Glutamatergic neuron (in vitro differentiated cells): ENCODE measurements at regions not wholly inside any gene's neighbourhood (a gene's known extent, or its start where the extent isn't known, plus 50 kb on each side); places are given as distances from the start of the nearest gene placed in this dataset.

ENCODE experiments used
- DNase-seq: peaks from one replicate; pipeline ENCODE4 v3.0.0; 2022
- H3K27ac Mint-ChIP-seq: one replicate; pipeline ENCODE4 v1.8.0; 2020; ENCODE audit warnings: mild to moderate bottlenecking, mixed read lengths, inconsistent platforms; ENCODE audit not compliant: unreplicated experiment
- H3K27me3 Mint-ChIP-seq: one replicate; pipeline ENCODE4 v1.8.0; 2020; ENCODE audit warnings: mild to moderate bottlenecking, moderate library complexity, mixed read lengths, inconsistent platforms; ENCODE audit not compliant: unreplicated experiment
- H3K36me3 Mint-ChIP-seq: one replicate; pipeline ENCODE4 v1.8.0; 2020; ENCODE audit warnings: mild to moderate bottlenecking, mixed read lengths, inconsistent platforms; ENCODE audit not compliant: unreplicated experiment
- H3K4me1 Mint-ChIP-seq: one replicate; pipeline ENCODE4 v1.8.0; 2020; ENCODE audit warnings: mild to moderate bottlenecking, low read depth, mixed read lengths, inconsistent platforms; ENCODE audit not compliant: unreplicated experiment
- H3K4me3 Mint-ChIP-seq: one replicate; pipeline ENCODE4 v1.8.0; 2020; ENCODE audit warnings: mild to moderate bottlenecking, mixed read lengths, inconsistent platforms; ENCODE audit not compliant: unreplicated experiment
- H3K9me3 Mint-ChIP-seq: one replicate; pipeline ENCODE4 v1.8.0; 2020; ENCODE audit warnings: mild to moderate bottlenecking, moderate library complexity, mixed read lengths, inconsistent platforms; ENCODE audit not compliant: unreplicated experiment
- TF ChIP-seq, protein P1 (sequence below): fragments of 200-600 bp; sonication (generic); IDR thresholded peaks from one replicate; pipeline ENCODE4 v1.5.0; 2021; ENCODE audit not compliant: partially characterized antibody, unreplicated experiment

DNA sequence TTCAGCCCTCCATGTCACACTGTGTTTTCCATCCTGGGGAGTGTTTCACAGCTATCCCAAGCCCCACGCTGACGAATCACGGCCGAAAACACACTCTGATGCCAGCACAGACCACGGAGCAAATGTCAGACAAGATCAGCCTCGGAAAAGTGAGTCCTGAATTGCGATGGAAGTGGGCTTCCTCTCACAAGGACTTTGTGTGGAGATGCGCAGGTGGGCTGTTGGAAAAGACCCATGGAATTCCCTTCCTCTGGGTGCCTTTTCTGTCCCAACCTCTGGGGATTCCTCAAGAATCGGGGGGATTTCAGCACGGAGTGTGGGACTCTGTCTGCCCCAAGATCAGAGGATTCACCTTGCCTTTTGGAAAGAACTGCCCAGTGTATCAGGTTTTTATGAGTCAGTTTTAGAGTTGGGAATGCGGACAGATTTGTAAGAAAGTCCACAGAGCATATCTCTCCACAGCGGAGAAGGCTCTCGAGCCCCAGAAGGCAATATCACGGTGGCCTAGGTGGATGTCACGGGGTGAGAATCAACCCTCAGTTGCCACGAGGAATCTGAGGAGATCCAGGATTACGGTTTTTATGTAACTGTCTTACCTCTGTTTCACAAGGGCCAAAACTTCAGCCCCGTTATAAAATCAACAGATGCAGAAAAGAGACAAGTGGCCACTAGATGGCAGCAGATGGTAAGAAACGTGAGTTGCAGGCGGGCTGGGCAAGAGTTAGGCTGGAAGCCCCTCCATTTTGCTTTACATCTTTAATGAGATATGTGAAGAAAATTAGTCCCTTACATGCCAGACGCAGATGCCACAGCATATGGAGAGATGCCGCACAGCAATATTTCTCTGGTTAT, 201.9 kb downstream of the DAD1 start:
- Mint-ChIP-seq H3K9me3 (no peaks in the 10 kb centered on the region), H3K4me3 (no peak overlapping the region), H3K27me3 (no peaks in the 10 kb centered on the region), H3K36me3 (no peaks in the 10 kb centered on the region), H3K4me1 (peaks cover 3% of the 10 kb centered on the region), H3K27ac (peak overlapping the region; percentile 41)
- TF ChIP-seq, protein P1, sequence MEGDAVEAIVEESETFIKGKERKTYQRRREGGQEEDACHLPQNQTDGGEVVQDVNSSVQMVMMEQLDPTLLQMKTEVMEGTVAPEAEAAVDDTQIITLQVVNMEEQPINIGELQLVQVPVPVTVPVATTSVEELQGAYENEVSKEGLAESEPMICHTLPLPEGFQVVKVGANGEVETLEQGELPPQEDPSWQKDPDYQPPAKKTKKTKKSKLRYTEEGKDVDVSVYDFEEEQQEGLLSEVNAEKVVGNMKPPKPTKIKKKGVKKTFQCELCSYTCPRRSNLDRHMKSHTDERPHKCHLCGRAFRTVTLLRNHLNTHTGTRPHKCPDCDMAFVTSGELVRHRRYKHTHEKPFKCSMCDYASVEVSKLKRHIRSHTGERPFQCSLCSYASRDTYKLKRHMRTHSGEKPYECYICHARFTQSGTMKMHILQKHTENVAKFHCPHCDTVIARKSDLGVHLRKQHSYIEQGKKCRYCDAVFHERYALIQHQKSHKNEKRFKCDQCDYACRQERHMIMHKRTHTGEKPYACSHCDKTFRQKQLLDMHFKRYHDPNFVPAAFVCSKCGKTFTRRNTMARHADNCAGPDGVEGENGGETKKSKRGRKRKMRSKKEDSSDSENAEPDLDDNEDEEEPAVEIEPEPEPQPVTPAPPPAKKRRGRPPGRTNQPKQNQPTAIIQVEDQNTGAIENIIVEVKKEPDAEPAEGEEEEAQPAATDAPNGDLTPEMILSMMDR = peak; percentile 91
- DNase-seq = peak; percentile 65

DNA sequence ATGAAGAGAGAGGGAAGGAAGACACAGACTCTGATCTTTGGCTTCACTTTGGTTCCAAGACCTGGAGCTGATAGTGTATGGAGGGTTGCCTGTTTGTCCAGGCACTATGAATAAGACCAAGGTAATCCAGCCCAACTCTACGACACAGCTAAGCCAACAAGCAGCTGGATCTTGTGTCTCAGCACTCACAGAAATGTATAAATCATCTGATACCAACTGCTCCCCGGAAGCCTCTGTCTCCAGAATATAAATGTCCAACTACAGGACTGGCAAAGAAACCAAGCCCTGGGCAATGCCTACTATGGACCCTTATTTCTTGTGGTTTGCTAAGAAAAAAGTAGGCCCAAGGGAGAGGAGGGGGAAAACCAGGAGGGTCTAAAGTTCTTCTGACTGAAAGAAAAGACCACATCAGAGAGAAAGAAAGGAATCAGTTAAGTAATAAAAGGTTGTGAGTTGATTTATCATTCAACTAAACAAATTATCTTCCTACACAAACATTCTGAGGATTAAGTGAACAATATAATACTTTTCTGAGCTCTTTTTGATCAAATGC, 204.0 kb downstream of the DAD1 start:
- H3K27me3 Mint-ChIP-seq = no peaks in the 10 kb centered on the region
- peaks cover 9% of the 10 kb centered on the region for H3K4me1 Mint-ChIP-seq
- H3K9me3 Mint-ChIP-seq = no peaks in the 10 kb centered on the region
- no peak overlapping the region for H3K4me3 Mint-ChIP-seq
- TF ChIP-seq, protein P1 = no peak
- H3K36me3 Mint-ChIP-seq = no peaks in the 10 kb centered on the region
- no peak overlapping the region for H3K27ac Mint-ChIP-seq
- no peak for DNase-seq

DNA sequence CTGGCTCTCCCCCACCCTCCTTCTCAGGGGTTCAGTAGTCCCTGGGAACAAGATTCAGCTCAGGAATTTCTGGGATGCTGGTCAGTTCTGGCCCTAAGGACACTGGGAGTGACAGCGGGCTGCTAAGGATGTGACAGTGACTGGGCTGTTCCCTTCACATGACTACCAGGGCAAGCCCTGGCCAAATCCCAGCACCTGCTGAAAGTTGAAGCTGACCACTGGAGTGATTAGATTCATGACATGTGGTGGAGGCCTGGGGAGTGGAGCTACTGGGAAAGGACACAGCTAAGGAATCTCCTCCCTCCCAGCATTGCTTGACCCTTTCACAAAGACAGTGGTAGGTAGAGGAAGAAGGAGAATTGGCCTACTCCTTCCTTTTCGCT, 204.9 kb downstream of the DAD1 start:
- Mint-ChIP-seq H3K4me3 (no peak overlapping the region), H3K9me3 (no peaks in the 10 kb centered on the region), H3K36me3 (no peaks in the 10 kb centered on the region), H3K27me3 (no peaks in the 10 kb centered on the region), H3K27ac (no peak overlapping the region), H3K4me1 (peaks cover 12% of the 10 kb centered on the region)
- DNase-seq = no peak
- TF ChIP-seq, protein P1 = no peak

DNA sequence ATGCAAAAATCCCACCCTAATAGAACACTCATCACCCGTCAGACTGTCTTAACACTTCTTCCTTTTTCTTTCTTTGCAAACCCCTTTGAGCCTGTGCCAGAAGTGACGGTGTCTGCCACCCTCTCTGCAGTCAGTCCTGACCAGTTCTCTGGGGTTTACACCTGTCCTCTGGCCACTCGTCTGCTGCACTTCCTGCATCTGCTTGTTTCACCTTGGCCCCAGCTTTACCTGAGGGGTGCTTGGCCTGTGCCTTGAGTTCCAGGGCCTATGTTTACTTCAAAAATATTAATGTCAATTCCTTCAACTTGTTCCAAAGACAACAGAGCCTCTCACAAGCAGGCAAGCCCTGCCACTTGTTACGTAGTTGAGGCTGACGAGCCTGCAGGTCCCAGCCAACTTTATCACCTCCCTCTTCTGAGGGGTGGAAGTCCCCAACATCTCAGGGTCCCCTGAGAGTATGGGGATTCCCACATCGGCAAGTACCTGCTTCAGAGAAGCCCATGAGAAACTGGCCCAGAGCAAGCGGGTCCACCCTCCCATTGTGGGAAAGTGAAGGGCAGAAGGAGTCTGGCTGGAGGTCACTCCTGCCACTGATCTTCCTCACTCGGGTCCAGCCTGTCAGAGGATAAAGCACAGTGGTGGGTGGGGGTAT, 205.4 kb downstream of the DAD1 start:
- Mint-ChIP-seq H3K27me3 (no peaks in the 10 kb centered on the region), H3K27ac (no peak overlapping the region), H3K4me3 (no peak overlapping the region), H3K36me3 (no peaks in the 10 kb centered on the region), H3K9me3 (no peaks in the 10 kb centered on the region), H3K4me1 (peaks cover 12% of the 10 kb centered on the region)
- TF ChIP-seq, protein P1 = no peak
- DNase-seq = no peak

DNA sequence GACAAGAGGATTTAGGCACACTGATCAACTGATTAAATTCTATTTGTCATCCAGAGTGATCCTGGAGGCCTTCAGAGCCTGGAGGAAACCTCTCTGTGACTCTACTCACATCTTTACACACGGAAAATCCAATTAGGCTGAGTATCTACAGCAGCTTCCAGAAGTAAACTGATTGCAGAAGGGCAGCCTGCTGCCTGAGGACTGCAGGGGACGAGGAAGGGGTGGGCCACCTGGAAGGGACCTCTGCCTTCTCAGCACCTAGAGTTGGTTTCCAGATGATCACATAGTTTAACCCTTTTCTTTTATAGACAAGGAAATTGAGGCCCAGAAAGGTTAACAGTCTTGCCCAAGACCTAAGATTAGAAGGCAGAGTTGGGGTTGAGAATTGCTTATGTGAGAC, 206.1 kb downstream of the DAD1 start:
- H3K4me1 Mint-ChIP-seq = peaks cover 12% of the 10 kb centered on the region
- H3K36me3 Mint-ChIP-seq = no peaks in the 10 kb centered on the region
- no peaks in the 10 kb centered on the region for H3K27me3 Mint-ChIP-seq
- no peak overlapping the region for H3K27ac Mint-ChIP-seq
- H3K4me3 Mint-ChIP-seq = no peak overlapping the region
- TF ChIP-seq, protein P1 = no peak
- no peak for DNase-seq
- no peaks in the 10 kb centered on the region for H3K9me3 Mint-ChIP-seq
